ENCODE measurements at regions not wholly inside any gene's neighbourhood (a gene's known extent, or its start where the extent isn't known, plus 50 kb on each side); places are given as distances from the start of the nearest gene placed in this dataset.

DNA sequence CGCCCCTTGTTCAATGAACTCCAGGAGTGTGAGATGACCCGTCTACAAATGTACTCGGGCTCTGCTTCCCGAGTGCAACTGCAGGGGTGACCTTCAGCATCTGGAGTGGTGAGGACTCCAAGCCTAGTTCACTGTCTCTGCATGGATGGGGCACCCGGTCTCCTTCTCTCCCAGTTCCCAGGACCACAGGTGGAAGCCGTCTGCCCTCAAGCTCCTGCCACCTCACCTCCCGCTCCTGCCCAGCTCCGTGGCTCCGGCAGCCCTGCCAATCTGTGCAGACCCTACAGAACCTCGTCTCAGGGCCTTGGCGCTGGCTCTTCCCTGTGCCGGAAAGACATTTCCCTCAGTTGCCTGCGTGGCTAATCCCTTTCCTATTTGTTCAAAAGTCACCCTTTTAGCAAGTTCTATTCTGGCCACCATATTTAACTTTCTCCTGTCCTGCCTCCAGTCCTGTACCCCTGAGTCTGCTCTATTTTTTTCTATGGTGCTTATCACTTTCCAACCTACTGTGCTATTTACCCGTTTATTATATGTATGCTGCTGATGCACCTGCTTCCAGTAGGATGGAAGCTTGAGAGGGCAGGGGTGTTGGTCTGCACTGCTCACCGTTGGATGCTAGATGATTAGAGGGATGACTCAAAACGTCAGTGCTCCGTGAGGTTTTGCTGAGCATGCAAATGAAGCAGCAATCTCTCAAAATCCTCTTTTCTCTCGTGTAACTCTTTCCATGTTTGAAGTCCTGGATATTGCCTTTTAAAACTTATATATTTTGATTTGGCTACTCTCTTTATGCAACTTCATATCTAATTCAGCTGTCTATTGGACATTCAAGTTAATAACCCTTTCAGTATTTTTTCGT lies 641.4 kb downstream of the ACTR3B start:
- H3K9me3 Mint-ChIP-seq (ENCODE audit: unreplicated experiment) = peaks cover 53% of the 10 kb centered on the region
- H3K4me3 Mint-ChIP-seq (ENCODE audit: unreplicated experiment) = no peak overlapping the region
- H3K36me3 Mint-ChIP-seq (ENCODE audit: unreplicated experiment) = no peaks in the 10 kb centered on the region
- TF ChIP-seq, protein P1, sequence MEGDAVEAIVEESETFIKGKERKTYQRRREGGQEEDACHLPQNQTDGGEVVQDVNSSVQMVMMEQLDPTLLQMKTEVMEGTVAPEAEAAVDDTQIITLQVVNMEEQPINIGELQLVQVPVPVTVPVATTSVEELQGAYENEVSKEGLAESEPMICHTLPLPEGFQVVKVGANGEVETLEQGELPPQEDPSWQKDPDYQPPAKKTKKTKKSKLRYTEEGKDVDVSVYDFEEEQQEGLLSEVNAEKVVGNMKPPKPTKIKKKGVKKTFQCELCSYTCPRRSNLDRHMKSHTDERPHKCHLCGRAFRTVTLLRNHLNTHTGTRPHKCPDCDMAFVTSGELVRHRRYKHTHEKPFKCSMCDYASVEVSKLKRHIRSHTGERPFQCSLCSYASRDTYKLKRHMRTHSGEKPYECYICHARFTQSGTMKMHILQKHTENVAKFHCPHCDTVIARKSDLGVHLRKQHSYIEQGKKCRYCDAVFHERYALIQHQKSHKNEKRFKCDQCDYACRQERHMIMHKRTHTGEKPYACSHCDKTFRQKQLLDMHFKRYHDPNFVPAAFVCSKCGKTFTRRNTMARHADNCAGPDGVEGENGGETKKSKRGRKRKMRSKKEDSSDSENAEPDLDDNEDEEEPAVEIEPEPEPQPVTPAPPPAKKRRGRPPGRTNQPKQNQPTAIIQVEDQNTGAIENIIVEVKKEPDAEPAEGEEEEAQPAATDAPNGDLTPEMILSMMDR (IDR thresholded peaks at IDR 0.05) = no peak
- no peak for DNase-seq (ENCODE audit: extremely low spot score, unreplicated experiment)
- no peaks in the 10 kb centered on the region for H3K4me1 Mint-ChIP-seq (ENCODE audit: unreplicated experiment)
- H3K27me3 Mint-ChIP-seq (ENCODE audit: unreplicated experiment) = no peaks in the 10 kb centered on the region
- no peak overlapping the region for H3K27ac Mint-ChIP-seq (ENCODE audit: unreplicated experiment)

- DNase-seq (ENCODE audit: extremely low spot score, unreplicated experiment) = no peak
- H3K27ac Mint-ChIP-seq (ENCODE audit: unreplicated experiment) = no peak overlapping the region
- H3K4me1 Mint-ChIP-seq (ENCODE audit: unreplicated experiment) = no peaks in the 10 kb centered on the region
- no peaks in the 10 kb centered on the region for H3K36me3 Mint-ChIP-seq (ENCODE audit: unreplicated experiment)
- TF ChIP-seq, protein P1 (IDR thresholded peaks at IDR 0.05) = no peak
- H3K27me3 Mint-ChIP-seq (ENCODE audit: unreplicated experiment) = no peaks in the 10 kb centered on the region
- peaks cover 56% of the 10 kb centered on the region for H3K9me3 Mint-ChIP-seq (ENCODE audit: unreplicated experiment)
- no peak overlapping the region for H3K4me3 Mint-ChIP-seq (ENCODE audit: unreplicated experiment)
Observed at GRCh38 chr7:153401795-153402720, 642.5 kb downstream of the ACTR3B start.

GRCh38 chr7:153402721-153403541 lies 643.4 kb downstream of the ACTR3B start:
- H3K27ac Mint-ChIP-seq (ENCODE audit: unreplicated experiment) = no peak overlapping the region
- no peak overlapping the region for H3K4me3 Mint-ChIP-seq (ENCODE audit: unreplicated experiment)
- H3K36me3 Mint-ChIP-seq (ENCODE audit: unreplicated experiment) = no peaks in the 10 kb centered on the region
- DNase-seq (ENCODE audit: extremely low spot score, unreplicated experiment) = no peak
- H3K4me1 Mint-ChIP-seq (ENCODE audit: unreplicated experiment) = no peaks in the 10 kb centered on the region
- H3K27me3 Mint-ChIP-seq (ENCODE audit: unreplicated experiment) = no peaks in the 10 kb centered on the region
- peaks cover 57% of the 10 kb centered on the region for H3K9me3 Mint-ChIP-seq (ENCODE audit: unreplicated experiment)
- TF ChIP-seq, protein P1 (IDR thresholded peaks at IDR 0.05) = no peak

- Mint-ChIP-seq H3K27ac (ENCODE audit: unreplicated experiment) (no peak overlapping the region), H3K9me3 (ENCODE audit: unreplicated experiment) (peaks cover 59% of the 10 kb centered on the region), H3K27me3 (ENCODE audit: unreplicated experiment) (no peaks in the 10 kb centered on the region), H3K4me3 (ENCODE audit: unreplicated experiment) (no peak overlapping the region), H3K36me3 (ENCODE audit: unreplicated experiment) (no peaks in the 10 kb centered on the region), H3K4me1 (ENCODE audit: unreplicated experiment) (no peaks in the 10 kb centered on the region)
- no peak for DNase-seq (ENCODE audit: extremely low spot score, unreplicated experiment)
- TF ChIP-seq, protein P1 (IDR thresholded peaks at IDR 0.05) = no peak
Observed at GRCh38 chr7:153404124-153404523, 644.6 kb downstream of the ACTR3B start.

Measured in osteocyte (in vitro differentiated cells).